Bronchial epithelial cell (primary cell): ENCODE measurements at regions not wholly inside any gene's neighbourhood (a gene's known extent, or its start where the extent isn't known, plus 50 kb on each side); places are given as distances from the start of the nearest gene placed in this dataset.
"Not testable (repeated sequence)": the region's sequence is repeated elsewhere in the genome, so short reads cannot be mapped to it uniquely, and the experiment has no call there.

Experiments
- DNase-seq: peaks from one replicate; pipeline ENCODE4 v3.0.0-alpha.2; 2010; ENCODE audit warnings: low read depth
- FAIRE-seq: peaks from 2 replicates; lab custom pipeline; 2011; peaks lifted over from hg19 to GRCh38; lab: Jason Lieb, UNC
- H3K27me3 ChIP-seq: 2 replicates; pipeline ENCODE4 v1.5.1; 2011; ENCODE audit warnings: low read length; ENCODE audit not compliant: control insufficient read depth, insufficient read depth
- H3K36me3 ChIP-seq: 2 replicates; pipeline ENCODE4 v1.5.1; 2011; ENCODE audit warnings: low read length; ENCODE audit not compliant: control insufficient read depth, insufficient read depth
- H3K4me3 ChIP-seq: 2 replicates; pipeline ENCODE4 v1.5.1; 2011; ENCODE audit warnings: mild to moderate bottlenecking, low read depth, low read length, control low read depth

GRCh38 chr5:34261020-34261419 is 218.0 kb upstream of the C1QTNF3 start:
- H3K27me3 ChIP-seq, H3K4me3 ChIP-seq, DNase-seq, H3K36me3 ChIP-seq, FAIRE-seq: not testable (repeated sequence)

- not testable (repeated sequence) for H3K27me3 ChIP-seq, H3K4me3 ChIP-seq, FAIRE-seq, H3K36me3 ChIP-seq
- peak; percentile 58 for DNase-seq
These were observed 223.1 kb upstream of the C1QTNF3 start for GRCh38 chr5:34266151-34266550.

- H3K4me3 ChIP-seq, H3K36me3 ChIP-seq, DNase-seq, H3K27me3 ChIP-seq, FAIRE-seq: not testable (repeated sequence)
These were observed 253.7 kb upstream of the C1QTNF3 start for GRCh38 chr5:34296759-34297158.

GRCh38 chr5:34329201-34329600 is 286.2 kb upstream of the C1QTNF3 start:
- not testable (repeated sequence) for H3K4me3 ChIP-seq, H3K27me3 ChIP-seq, FAIRE-seq, H3K36me3 ChIP-seq, DNase-seq

- FAIRE-seq, H3K36me3 ChIP-seq, H3K27me3 ChIP-seq, H3K4me3 ChIP-seq, DNase-seq: not testable (repeated sequence)
These were observed 286.6 kb upstream of the C1QTNF3 start for GRCh38 chr5:34329611-34330108.

GRCh38 chr5:34331928-34332454 is 289.0 kb upstream of the C1QTNF3 start:
- DNase-seq, H3K36me3 ChIP-seq, H3K27me3 ChIP-seq, H3K4me3 ChIP-seq: not testable (repeated sequence)
- FAIRE-seq = peak; percentile 66

GRCh38 chr5:34339408-34340001 is 296.5 kb upstream of the C1QTNF3 start:
- not testable (repeated sequence) for DNase-seq, FAIRE-seq

GRCh38 chr5:34354440-34354839 is 301.7 kb upstream of the RAI14 start:
- H3K4me3 ChIP-seq, FAIRE-seq, H3K27me3 ChIP-seq, H3K36me3 ChIP-seq, DNase-seq: not testable (repeated sequence)

More at GRCh38 chr5:34339408-34340001, 296.5 kb upstream of the C1QTNF3 start:
- not testable (repeated sequence) for H3K27me3 ChIP-seq, H3K36me3 ChIP-seq, H3K4me3 ChIP-seq

- H3K4me3 ChIP-seq, DNase-seq, H3K36me3 ChIP-seq, H3K27me3 ChIP-seq, FAIRE-seq: not testable (repeated sequence)
These were observed 284.7 kb upstream of the RAI14 start for GRCh38 chr5:34371417-34371816.

GRCh38 chr5:34371817-34372216 is 284.3 kb upstream of the RAI14 start:
- DNase-seq, FAIRE-seq, H3K27me3 ChIP-seq: not testable (repeated sequence)

GRCh38 chr5:34372739-34373138 is 283.4 kb upstream of the RAI14 start:
- H3K4me3 ChIP-seq, H3K36me3 ChIP-seq, FAIRE-seq, H3K27me3 ChIP-seq, DNase-seq: not testable (repeated sequence)

More at GRCh38 chr5:34371817-34372216, 284.3 kb upstream of the RAI14 start:
- H3K4me3 ChIP-seq, H3K36me3 ChIP-seq: not testable (repeated sequence)

- not testable (repeated sequence) for DNase-seq, H3K27me3 ChIP-seq, H3K4me3 ChIP-seq, H3K36me3 ChIP-seq, FAIRE-seq
These were observed 278.5 kb upstream of the RAI14 start for GRCh38 chr5:34377651-34378050.

GRCh38 chr5:34378498-34378897 is 277.6 kb upstream of the RAI14 start:
- FAIRE-seq = not testable (repeated sequence)

GRCh38 chr5:34388754-34389153 is 267.4 kb upstream of the RAI14 start:
- DNase-seq, H3K4me3 ChIP-seq, H3K27me3 ChIP-seq, FAIRE-seq, H3K36me3 ChIP-seq: not testable (repeated sequence)

More at GRCh38 chr5:34378498-34378897, 277.6 kb upstream of the RAI14 start:
- H3K4me3 ChIP-seq, H3K27me3 ChIP-seq, DNase-seq, H3K36me3 ChIP-seq: not testable (repeated sequence)
